ENCODE measurements at regions not wholly inside any gene's neighbourhood (a gene's known extent, or its start where the extent isn't known, plus 50 kb on each side); places are given as distances from the start of the nearest gene placed in this dataset.

GRCh38 chr3:25354071-25354470 lies 74.0 kb upstream of the RARB start:
- no peak for TF ChIP-seq ZNF699 (CRISPR knock-in tag; IDR thresholded peaks at IDR 0.05; ENCODE audit: insufficient replicate concordance)
- TF ChIP-seq, protein P1, sequence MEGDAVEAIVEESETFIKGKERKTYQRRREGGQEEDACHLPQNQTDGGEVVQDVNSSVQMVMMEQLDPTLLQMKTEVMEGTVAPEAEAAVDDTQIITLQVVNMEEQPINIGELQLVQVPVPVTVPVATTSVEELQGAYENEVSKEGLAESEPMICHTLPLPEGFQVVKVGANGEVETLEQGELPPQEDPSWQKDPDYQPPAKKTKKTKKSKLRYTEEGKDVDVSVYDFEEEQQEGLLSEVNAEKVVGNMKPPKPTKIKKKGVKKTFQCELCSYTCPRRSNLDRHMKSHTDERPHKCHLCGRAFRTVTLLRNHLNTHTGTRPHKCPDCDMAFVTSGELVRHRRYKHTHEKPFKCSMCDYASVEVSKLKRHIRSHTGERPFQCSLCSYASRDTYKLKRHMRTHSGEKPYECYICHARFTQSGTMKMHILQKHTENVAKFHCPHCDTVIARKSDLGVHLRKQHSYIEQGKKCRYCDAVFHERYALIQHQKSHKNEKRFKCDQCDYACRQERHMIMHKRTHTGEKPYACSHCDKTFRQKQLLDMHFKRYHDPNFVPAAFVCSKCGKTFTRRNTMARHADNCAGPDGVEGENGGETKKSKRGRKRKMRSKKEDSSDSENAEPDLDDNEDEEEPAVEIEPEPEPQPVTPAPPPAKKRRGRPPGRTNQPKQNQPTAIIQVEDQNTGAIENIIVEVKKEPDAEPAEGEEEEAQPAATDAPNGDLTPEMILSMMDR (IDR thresholded peaks at IDR 0.05 in 2 of 3, conservative IDR thresholded peaks at IDR 0.05 in 1 of 3; ENCODE audit: insufficient read depth in 2 of 3, low read depth in 1 of 3, low read length in 3 of 3), result no peak
- TF ChIP-seq, protein P2, sequence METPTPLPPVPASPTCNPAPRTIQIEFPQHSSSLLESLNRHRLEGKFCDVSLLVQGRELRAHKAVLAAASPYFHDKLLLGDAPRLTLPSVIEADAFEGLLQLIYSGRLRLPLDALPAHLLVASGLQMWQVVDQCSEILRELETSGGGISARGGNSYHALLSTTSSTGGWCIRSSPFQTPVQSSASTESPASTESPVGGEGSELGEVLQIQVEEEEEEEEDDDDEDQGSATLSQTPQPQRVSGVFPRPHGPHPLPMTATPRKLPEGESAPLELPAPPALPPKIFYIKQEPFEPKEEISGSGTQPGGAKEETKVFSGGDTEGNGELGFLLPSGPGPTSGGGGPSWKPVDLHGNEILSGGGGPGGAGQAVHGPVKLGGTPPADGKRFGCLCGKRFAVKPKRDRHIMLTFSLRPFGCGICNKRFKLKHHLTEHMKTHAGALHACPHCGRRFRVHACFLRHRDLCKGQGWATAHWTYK (CRISPR knock-in tag; IDR thresholded peaks at IDR 0.05), result no peak
- TF ChIP-seq FOXP1 (CRISPR knock-in tag; IDR thresholded peaks at IDR 0.05), result no peak
- TF ChIP-seq NR1H2 (CRISPR knock-in tag; IDR thresholded peaks at IDR 0.05), result no peak
- TF ChIP-seq TEAD4 (IDR thresholded peaks at IDR 0.05; ENCODE audit: low read length), result no peak
- no peak for TF ChIP-seq TEAD4 (CRISPR knock-in tag; IDR thresholded peaks at IDR 0.05; ENCODE audit: borderline replicate concordance)
- TF ChIP-seq SREBF2 (CRISPR knock-in tag; IDR thresholded peaks at IDR 0.05), result no peak
- TF ChIP-seq TBL1XR1 (IDR thresholded peaks at IDR 0.05; ENCODE audit: low read length in 2 of 2), result no peak
- no peak for TF ChIP-seq FOXK1 (CRISPR knock-in tag; IDR thresholded peaks at IDR 0.05; ENCODE audit: borderline replicate concordance)
- no peak for TF ChIP-seq U2AF1 (optimal IDR thresholded peaks at IDR 0.05; ENCODE audit: low read depth, low read length)
- no peak for TF ChIP-seq NR4A1 (CRISPR knock-in tag; IDR thresholded peaks at IDR 0.05)
- TF ChIP-seq NR4A1 (tag; IDR thresholded peaks at IDR 0.05), result no peak
- TF ChIP-seq ATF4 (CRISPR knock-in tag; IDR thresholded peaks at IDR 0.05), result no peak
- TF ChIP-seq MAX (CRISPR knock-in tag; IDR thresholded peaks at IDR 0.05), result no peak

All from K562 (cell line).